GM20431 (cell line): ENCODE measurements at regions not wholly inside any gene's neighbourhood (a gene's known extent, or its start where the extent isn't known, plus 50 kb on each side); places are given as distances from the start of the nearest gene placed in this dataset.

Source experiments
- in situ Hi-C: fragments of 300-500 bp; cut with MseI, MboI; formaldehyde crosslinking; loops from one replicate; pipeline ENCODE4 v1.15.0; 2020; ENCODE audit warnings: low sequenced_read_pairs; ENCODE audit not compliant: unreplicated experiment

- in situ Hi-C loops: loop anchor here (25.0 kb wide), 1 partner anchor 359 kb away; no protein-coding TSS in a partner anchor
Measured at GRCh38 chr10:44046605-44047004, 338.3 kb downstream of the CXCL12 start.

GRCh38 chr10:44045020-44045419 lies 339.9 kb downstream of the CXCL12 start:
- in situ Hi-C loops: loop anchor here (25.0 kb wide), 1 partner anchor 358 kb away; no protein-coding TSS in a partner anchor

DNA sequence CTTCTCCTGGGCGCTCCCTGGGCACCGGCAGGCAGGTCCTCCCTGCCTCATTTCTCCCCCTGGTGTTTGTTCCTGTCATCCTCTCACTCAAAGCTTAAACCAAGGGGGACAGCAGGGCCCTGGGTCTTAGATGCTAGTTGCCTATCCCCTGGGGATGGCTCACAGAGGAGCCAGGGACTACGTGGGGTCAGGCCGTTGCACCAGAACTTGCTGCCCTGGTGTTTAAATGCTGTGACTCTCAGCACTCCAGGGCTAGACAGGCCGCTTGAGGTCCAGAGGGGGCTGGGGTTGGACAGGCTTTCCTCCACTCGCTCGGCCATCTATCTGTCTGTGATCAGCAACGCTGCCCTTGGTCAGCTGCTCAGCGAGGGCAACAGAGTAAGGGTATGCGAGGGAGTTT lies 340.3 kb downstream of the CXCL12 start:
- in situ Hi-C loops: loop anchor here (25.0 kb wide), 1 partner anchor 357 kb away; no protein-coding TSS in a partner anchor

GRCh38 chr10:44043646-44044375 lies 341.1 kb downstream of the CXCL12 start:
- in situ Hi-C loops: loop anchor here (25.0 kb wide), 1 partner anchor 357 kb away; no protein-coding TSS in a partner anchor

DNA sequence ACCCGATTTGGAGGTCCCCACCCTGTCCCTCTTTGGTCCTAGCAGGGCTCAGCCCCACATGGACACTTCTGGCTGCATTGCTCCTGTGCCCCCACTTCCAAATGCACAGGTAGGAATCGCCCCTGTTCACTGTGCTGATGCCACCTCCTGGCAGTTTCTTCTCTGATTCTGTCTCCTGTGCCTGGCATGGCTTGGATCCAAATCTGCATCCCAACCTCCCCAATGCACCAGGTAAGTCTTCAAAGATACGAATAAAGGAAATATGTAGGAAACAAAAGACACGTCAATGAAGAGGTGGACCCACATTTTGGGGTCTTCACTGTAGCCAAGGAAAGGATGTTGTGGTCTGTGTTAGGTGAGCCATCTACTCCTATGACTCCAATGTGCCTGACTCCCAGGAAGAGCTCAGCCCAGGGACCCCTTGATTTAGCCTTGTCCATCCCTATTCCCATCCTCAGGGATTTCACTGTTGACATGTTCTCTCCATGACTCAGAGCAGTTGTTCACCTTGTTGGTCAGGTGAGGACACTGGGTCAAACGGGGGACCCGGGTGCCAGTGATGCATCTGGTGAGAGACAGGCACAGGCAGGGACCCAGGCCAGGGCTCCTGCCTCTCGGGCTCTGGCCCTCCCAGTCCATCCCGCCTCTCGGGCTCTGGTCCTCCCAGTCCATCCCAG lies 341.8 kb downstream of the CXCL12 start:
- in situ Hi-C loops: loop anchor here (25.0 kb wide), 1 partner anchor 356 kb away; no protein-coding TSS in a partner anchor

DNA sequence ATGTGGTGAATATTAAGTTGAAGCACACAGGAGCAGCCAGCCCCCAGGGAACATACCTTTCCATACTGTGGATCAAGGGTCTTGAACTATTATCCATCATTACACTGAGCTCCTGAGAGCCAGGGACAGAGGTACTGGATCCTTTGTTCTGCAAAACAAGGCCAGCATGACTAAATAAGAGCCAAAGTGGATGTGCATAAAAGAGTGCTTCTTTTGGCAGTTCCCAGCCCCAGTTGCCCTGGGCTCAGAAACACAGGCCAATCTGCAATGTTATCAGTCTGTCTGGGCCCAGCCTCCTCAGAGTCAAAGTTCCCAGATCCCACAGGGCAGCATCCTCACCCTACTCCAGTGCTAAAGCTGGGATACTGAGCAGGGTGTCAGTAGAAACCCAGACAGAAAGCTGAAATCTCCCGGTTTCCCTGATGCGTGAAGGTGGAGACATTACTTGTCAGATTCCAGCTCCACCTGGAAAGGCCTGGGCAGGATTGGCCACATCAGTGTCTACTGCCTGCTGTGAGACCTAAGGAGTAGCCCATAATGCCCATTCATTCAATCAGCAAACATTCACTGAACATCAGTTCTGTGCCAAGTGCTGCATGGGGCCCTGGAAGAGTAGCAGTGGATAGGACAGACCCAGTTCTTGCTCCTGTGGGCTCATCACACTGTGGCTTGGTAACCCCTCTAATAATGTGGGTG lies 342.7 kb downstream of the CXCL12 start:
- in situ Hi-C loops: loop anchor here (25.0 kb wide), 1 partner anchor 355 kb away; no protein-coding TSS in a partner anchor

- in situ Hi-C loops: loop anchor here (25.0 kb wide), 1 partner anchor 352 kb away; no protein-coding TSS in a partner anchor
Measured at GRCh38 chr10:44039599-44039998, 345.3 kb downstream of the CXCL12 start.

GRCh38 chr10:44036425-44036824 lies 348.5 kb downstream of the CXCL12 start:
- in situ Hi-C loops: loop anchor here (25.0 kb wide), 1 partner anchor 349 kb away; no protein-coding TSS in a partner anchor

DNA sequence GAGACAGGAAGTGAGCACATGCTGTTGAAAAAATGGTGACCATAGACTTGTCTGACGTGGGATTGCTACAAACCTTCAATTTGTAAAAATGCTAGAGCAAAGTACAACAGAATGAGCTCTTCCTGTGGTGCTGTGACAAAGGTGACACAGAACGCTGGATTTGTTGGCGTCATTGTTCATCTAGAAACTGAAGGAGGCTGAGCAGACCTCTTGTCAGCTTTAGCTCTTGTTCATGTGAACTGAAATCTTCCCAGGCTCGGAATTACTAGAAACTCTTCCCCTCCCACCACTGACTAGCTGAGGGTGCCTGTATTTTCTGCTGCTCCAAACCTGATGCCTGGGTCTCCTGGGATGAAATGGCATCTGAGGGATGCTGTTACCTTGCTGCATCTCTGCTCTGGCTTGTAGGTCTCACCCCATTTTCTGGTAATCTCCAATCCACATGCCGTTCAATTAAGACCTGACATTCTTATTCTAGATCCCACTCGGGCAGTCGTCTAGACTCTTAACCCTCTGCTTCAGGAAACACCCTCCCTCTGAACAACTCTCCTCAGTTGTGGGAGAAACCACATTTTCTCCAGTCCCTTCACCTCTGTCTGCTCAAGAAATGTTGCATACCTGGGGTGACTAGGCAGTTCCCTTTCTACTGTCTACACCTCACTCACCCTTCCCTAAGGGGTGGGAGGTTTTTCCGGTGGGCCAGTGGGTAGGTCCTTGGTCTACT lies 349.3 kb downstream of the CXCL12 start:
- in situ Hi-C loops: loop anchor here (25.0 kb wide), 1 partner anchor 348 kb away; no protein-coding TSS in a partner anchor

- in situ Hi-C loops: loop anchor here (25.0 kb wide), 1 partner anchor 348 kb away; no protein-coding TSS in a partner anchor
Measured at GRCh38 chr10:44034946-44035345, 350.0 kb downstream of the CXCL12 start.

- in situ Hi-C loops: loop anchor here (25.0 kb wide), 1 partner anchor 346 kb away; no protein-coding TSS in a partner anchor
Measured at GRCh38 chr10:44033008-44033407, 351.9 kb downstream of the CXCL12 start.

GRCh38 chr10:44032216-44032615 lies 352.7 kb downstream of the CXCL12 start:
- in situ Hi-C loops: loop anchor here (25.0 kb wide), 1 partner anchor 345 kb away; no protein-coding TSS in a partner anchor

- in situ Hi-C loops: loop anchor here (25.0 kb wide), 1 partner anchor 343 kb away; no protein-coding TSS in a partner anchor
Measured at GRCh38 chr10:44030738-44031137, 354.2 kb downstream of the CXCL12 start.

GRCh38 chr10:44030132-44030531 lies 354.8 kb downstream of the CXCL12 start:
- in situ Hi-C loops: loop anchor here (25.0 kb wide), 1 partner anchor 343 kb away; no protein-coding TSS in a partner anchor

GRCh38 chr10:44028384-44029137 lies 356.3 kb downstream of the CXCL12 start:
- in situ Hi-C loops: loop anchor here (25.0 kb wide), 1 partner anchor 341 kb away; no protein-coding TSS in a partner anchor

DNA sequence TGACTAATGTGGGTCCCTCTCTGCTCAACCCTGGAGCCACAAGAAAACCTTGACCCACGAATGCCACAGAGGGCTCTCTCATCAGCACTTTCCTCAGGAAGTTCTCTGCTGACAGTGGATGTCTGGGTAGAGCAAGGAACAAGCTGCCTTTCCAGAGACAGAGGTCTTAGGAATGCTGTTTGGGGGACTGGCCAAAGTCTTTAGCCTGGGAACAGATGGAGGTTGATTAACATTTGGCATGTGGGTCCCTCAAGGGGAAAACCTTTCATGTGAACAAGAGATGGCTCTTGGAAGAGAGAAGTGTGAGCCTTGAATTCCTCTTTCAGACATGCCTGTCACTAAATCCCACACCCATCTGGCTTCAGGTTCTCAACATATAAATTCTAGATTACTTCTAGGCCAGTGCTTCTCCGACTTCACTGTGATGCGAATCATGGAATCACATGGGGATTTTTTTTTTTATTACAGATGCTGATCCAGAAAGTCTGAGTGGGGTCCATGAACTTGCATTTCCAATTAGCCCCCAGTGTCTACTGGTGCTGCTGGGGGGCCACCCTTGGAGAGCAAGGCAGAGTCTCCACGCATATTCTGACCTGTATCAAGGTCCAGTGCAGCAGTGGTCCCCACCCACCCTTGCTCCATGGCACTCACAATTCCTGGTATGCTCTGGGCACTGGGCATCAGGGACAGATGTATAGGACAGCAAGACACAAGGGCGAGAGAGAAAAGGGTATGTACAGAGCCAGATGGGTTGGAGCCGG lies 360.4 kb downstream of the CXCL12 start:
- in situ Hi-C loops: loop anchor here (25.0 kb wide), 1 partner anchor 337 kb away; no protein-coding TSS in a partner anchor

DNA sequence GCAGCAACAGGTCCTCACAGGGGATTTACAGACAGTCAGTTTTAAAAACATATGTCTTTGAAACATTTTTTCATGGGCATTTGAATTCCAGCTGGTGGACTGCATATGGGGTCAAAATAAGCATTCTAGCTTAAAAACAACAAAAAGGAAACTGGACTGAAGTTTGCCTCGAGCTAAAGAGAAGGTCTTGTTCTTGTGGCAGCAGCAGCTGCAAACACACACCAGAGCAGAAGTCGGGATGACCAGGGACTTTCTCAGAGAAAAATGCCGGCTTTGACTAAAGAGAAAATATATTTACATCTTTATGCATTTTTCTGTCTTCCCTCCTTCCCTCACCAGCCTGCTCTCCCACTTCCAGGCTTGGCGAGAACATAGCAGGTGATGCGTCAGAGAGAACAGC lies 361.4 kb downstream of the CXCL12 start:
- in situ Hi-C loops: no loop called here

DNA sequence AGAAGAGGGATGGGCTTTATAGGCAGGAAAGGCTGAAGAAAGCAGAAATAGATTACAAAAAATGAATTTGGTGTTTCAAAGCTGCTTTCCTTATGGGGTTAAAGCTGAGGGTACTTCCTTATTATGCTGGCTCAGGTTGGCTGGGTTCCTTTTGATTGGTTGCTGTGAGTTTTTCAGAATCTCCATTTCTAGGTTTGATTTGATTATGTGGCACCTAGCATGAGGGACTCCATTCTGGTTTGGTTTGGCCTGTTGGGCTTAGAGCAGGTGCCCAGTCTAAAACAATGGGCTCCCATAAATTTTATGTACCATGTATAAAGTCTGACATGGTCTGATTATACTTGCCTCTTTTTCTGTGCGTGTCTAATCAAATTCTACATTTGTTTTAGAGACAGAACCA lies 362.7 kb downstream of the CXCL12 start:
- in situ Hi-C loops: no loop called here
